Erythroblast (primary cell): ENCODE measurements at regions not wholly inside any gene's neighbourhood (a gene's known extent, or its start where the extent isn't known, plus 50 kb on each side); places are given as distances from the start of the nearest gene placed in this dataset.

Experiments
- GATA1 ChIP-seq: IDR thresholded peaks from 2 replicates; pipeline ENCODE4 v1.6.1; 2011; ENCODE audit warnings: low read depth, mild to moderate bottlenecking, control low read depth, low read length, moderate library complexity
- POLR2A ChIP-seq: IDR thresholded peaks from 2 replicates; pipeline ENCODE4 v1.6.1; 2011; ENCODE audit warnings: mild to moderate bottlenecking, low read length

DNA sequence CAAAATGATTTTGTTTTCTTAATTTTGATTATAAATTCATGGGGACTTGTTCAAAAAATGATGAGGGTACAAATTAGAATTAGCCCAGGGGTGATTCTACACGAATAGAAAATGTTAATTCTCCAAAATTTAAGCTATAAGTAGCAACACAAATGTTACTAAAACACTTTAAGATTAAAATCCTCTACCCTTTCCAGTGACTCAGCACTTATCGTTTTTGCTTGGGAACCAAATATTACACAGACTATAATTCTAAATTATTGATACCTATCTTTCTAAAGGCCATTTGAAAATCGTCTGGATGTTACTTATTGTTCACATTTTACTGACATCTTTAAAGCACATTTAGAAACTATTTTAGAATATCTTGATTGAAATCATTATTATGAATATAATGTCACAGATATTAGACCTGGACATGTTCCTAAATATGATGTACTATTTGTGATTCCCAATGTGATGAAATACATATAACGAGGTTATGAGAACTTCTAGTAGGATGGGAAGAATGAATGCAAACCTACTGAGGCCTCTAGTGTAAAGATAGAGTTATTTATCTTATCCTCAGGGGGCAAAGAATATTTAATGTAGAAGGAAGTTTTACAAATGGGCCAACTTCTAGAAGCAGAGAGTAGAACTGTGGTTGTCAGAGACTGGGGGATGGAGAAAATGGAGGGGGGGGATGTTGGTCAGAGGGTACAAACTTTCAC, 132.0 kb upstream of the TP63 start:
- TF ChIP-seq POLR2A, result no peak
- no peak for TF ChIP-seq GATA1
